ENCODE measurements at regions not wholly inside any gene's neighbourhood (a gene's known extent, or its start where the extent isn't known, plus 50 kb on each side); places are given as distances from the start of the nearest gene placed in this dataset.

DNA sequence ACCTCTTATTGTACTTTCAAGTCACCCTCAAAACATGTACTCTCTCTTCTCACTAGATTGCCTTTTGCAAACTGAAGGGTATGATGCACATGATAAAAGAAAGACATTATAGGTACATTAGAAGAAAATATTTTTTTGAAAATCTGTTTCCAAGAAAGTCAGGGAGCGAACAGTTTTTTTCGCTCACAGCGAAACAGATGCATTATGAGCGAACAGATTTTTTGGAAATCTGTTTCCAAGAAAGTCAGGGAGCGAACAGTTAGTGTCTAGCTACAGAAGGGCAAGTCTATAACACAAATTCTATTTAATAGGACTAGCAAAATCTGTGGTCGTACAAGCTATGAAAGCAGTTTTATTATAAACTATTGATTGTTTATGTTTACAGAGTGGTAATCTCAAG lies 296.2 kb upstream of the ANO3 start:
- DNase-seq (ENCODE audit: low read depth), result no peak

DNA sequence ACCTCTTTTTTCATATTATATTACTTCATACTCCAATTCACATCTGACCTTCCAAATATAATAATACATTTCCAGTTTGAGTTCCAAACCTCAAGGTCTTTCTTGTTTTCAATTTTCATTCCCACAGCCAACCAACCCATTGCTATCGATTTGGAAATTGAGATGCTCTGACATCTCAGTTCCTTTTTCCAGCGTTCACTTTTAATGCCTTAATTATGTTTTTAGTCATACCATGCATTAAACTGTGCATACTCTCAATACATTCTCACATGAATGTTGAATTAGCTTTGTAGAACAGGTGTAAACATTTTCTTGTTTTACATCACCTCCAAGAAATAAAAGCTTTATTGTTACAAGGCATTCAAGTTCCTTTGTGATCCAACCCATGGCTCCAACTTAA lies 294.2 kb upstream of the ANO3 start:
- DNase-seq (ENCODE audit: low read depth), result no peak

GRCh38 chr11:26040339-26040738 lies 291.6 kb upstream of the ANO3 start:
- DNase-seq (ENCODE audit: low read depth), result no peak

DNA sequence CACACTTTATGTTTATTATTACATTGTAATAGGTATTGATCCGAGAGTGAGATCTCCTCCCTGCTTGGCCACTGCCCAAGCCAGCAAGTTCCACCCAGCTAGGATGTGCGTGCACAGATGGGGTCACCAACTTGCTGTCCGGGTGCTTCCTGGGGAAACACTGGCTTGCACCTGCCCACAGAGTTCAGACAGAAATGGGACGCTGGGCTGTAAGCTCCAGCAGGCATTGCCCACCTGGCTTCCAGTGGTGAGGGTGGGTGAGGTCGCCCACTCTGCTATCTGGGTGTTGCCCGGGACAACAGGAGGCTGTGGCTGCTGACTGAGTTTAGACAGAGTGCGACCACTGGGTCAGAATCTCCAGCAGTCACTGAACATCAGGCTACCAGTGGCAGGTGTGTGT lies 289.8 kb upstream of the ANO3 start:
- no peak for DNase-seq (ENCODE audit: low read depth)

- DNase-seq (ENCODE audit: low read depth), result no peak
Measured at GRCh38 chr11:26043665-26044064, 288.3 kb upstream of the ANO3 start.

- no peak for DNase-seq (ENCODE audit: low read depth)
Measured at GRCh38 chr11:26044389-26044788, 287.5 kb upstream of the ANO3 start.

DNA sequence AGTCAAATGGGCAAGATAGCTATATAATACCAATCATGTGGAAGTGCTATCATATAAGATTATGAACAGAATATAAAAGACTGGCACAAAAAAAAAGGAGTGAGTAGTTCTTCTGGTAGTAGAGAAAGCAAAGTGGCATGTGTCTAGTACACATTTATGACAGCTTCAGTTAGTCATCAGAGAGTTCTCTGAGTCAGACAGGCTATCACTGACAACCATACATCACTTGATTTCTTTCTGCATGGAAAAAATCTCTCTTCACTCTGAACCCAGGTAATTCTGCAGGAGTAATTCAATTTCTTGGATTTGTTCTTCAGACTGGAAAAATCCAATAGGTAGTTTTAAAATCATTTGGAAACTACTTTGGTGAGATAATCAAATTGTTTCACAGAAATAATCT lies 286.8 kb upstream of the ANO3 start:
- DNase-seq (ENCODE audit: low read depth), result no peak

- DNase-seq (ENCODE audit: low read depth), result no peak
Measured at GRCh38 chr11:26048271-26048670, 283.7 kb upstream of the ANO3 start.

- DNase-seq (ENCODE audit: low read depth), result no peak
Measured at GRCh38 chr11:26053966-26054365, 278.0 kb upstream of the ANO3 start.

DNA sequence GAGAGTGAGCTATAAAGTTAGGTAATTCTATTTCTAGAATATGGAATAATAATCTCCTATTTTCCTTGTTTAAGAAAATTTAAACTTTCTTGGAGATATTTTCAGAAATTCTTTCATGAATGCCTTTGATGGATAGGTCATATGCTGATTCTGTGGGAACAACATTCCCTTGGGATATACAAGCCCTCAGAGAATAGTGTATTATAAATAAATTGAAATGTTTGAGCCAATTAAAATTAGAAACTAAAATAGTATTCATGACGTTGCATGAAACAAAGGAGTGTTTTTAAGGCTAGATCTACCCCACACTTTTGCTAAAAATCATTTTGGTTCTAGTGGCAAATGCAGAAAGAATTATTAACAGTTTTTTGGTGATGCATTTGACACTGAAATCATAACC lies 269.3 kb upstream of the ANO3 start:
- DNase-seq (ENCODE audit: low read depth), result no peak

DNA sequence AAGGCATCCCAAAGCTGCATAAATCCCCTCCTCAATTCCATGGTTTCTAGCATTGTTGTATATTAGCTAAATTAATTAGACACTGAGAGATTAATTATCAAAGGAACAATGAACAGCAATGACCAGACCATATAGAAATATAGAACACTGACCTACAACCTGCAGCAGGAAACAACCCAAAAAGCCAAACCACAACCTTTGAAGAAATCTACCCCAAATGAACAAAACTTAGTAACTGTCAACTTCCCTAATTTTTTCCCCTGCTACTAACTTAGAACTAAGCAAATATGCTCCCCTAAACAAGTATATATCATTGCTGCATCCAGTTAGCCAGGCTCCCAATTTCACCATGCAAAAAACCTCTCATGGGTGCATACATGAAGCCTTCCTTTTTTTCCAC lies 268.0 kb upstream of the ANO3 start:
- DNase-seq (ENCODE audit: low read depth), result no peak

- no peak for DNase-seq (ENCODE audit: low read depth)
Measured at GRCh38 chr11:26065944-26066343, 266.0 kb upstream of the ANO3 start.

GRCh38 chr11:26070714-26071380 lies 261.1 kb upstream of the ANO3 start:
- no peak for DNase-seq (ENCODE audit: low read depth)

DNA sequence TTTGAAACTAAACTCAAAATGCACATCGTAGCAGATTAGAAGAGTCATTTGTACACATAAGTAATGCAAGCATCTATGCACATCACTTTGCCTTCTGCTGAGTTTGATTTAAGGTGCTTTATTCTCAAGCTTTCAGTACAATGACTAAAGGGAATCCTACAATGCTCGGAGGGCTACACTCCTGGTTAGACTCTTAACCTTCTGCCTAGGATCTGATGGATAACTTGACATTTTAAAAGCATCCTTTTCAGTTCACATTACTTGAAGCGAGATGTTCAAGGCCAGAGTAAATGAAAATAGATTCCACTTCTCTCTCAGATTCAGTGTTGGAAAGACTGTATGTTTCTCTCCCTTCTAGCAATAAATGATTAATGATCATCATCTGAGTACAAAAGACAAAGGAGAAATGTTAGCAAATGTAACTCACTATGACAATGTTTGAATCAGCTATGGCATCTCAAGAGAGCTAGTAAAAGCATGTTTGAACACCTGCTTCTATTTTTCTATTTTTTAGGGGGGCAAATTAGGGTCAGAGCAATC lies 259.2 kb upstream of the ANO3 start:
- no peak for DNase-seq (ENCODE audit: low read depth)

- DNase-seq (ENCODE audit: low read depth), result no peak
Measured at GRCh38 chr11:26073646-26074045, 258.3 kb upstream of the ANO3 start.

GRCh38 chr11:26076233-26076990 lies 255.5 kb upstream of the ANO3 start:
- peak; percentile 11 for DNase-seq (ENCODE audit: low read depth)

DNA sequence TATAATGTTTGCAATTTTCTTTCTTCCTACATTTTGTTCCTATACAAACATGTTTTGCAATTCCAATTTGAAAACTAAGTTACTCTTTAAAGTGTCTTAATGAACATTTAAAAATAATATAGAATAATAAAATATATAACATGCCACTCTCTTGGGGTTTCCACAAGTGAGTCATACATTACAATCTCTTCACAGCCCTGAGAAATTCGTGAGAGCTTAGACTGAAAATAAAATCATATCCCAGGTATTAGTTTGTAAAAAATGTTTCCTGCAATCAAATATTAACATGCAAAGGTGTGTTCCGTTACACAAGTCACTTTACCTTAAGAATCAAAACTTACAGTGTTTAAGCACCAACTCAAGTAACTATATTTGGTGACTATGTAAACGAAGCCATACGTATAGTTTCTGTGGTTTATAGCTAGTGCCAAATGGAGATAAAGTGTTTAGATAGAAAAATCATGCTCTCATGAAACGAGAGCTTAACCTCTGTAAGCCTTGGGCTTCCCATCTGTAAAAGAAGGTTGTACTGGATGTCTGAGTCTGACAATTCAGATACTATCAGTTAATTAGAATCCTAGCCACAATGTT lies 253.6 kb upstream of the ANO3 start:
- no peak for DNase-seq (ENCODE audit: low read depth)

DNA sequence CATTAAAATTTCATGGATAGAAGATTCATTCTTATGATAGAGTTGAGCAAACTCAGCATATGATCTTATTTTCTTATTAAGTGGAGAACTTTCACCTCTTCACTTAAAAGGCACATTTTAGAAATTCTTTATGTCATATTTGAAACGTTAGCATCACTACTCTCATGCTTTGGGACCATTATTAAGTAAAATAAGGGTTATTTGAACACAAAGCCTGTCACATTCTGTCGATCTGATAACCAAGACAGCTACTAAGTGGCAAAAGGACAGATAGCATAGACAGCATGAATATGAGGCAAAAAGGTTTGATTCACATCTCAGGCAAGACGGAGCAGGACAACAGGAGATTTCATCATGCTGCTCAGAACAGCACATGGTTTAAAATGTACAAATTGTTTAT lies 247.6 kb upstream of the ANO3 start:
- DNase-seq (ENCODE audit: low read depth), result no peak

DNA sequence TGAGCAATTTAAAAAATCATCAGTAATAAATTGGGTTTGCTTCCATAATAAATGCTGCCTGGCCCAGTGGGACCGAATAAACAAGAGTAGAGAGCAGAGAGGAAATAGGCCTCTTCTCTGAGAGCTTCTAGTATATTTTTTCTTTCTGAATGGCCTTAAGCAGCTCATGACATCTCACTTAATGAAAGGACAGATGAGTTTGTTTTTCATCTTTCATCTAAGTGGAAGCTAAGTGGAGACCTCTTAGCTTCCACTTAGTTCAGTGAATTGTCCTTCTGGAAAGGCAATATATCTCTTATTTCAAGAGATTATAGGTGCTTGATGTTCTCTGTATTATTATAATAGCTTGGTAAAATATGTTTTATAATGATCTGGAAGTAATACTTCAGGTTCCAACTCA lies 245.9 kb upstream of the ANO3 start:
- DNase-seq (ENCODE audit: low read depth), result no peak

DNA sequence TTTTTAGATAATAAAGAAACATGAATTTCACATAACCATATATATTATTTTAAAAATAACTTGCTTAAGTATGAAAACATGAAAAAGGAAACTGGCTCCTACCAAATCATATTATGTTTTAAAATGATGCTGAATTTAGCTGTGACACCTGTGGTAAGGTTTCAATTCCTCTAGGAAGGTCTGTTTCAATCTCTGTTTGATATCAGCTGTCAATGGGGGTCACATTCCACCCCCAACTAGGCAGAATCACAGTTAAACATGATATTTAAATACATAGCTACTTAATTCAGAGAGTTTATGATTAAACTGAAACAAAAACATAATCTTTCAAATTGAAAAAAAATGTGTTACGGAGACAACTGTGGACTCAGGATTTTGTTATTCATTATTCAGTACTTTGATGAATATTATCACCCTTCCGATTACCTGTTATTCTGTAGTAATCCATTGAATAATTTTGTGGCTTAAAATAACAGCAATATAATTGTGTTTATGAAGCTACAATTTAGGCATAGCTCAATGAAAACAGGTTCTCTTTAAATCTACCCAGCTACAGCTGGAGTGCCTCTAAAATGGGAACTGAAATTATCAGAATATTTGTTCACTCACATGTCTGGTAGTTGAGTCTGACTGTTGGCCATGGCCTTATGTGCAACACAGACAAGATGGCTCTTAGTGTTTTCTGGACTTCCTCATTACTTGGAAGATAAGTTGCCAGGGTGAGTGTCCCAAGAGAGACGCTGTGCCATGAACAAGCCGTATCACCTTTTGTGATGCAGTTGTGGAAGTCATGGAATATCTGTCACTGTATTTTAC lies 244.6 kb upstream of the ANO3 start:
- DNase-seq (ENCODE audit: low read depth), result no peak

- DNase-seq (ENCODE audit: low read depth), result no peak
Measured at GRCh38 chr11:26088391-26088790, 243.5 kb upstream of the ANO3 start.

DNA sequence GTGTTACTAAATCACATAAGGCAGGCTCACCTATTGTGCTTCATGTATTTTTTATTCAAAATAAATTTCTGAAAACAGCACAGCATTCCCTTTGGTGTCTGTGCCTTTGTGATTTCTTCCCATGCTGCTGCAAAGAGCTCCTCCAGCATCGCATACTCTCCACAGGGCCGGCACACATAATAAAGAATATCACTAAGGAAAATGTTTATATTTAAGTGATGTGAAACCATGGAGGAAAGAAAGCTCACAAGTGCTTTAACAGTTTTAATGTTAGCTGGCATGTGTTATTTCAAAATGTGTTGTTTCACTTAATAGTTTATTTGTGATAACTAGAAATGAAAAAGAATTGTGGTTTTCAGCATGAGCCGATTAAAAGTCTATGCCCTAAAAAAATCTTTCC lies 241.3 kb upstream of the ANO3 start:
- no peak for DNase-seq (ENCODE audit: low read depth)
